ENCODE measurements at regions not wholly inside any gene's neighbourhood (a gene's known extent, or its start where the extent isn't known, plus 50 kb on each side); places are given as distances from the start of the nearest gene placed in this dataset.

DNA sequence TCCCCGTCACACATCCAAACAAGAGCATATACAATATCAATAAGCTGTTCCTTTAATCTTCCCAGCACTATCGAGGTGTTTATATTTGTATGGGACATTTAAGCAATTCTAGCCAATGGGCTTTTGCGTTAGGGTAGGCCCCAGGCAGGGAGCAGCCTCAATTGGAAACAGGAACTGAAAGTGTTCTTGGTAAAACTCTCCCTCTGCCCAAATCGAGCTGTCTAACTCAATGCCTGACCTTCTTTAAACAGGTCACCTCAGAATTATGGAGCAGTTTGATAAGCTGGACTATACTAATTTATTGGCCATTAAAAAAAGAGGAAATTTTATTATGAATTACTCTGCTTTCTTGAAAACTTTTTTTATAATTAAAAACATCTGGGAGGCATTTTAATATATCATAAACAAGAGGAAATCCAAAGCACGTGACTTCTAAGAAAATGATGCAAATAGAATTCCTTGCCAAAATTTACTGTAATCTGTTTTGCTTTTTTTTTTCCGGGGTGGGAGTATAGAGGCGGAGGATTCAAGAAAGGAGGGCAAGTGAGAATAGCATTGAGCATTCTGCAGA, 498.1 kb downstream of the LMO4 start (continued):
- TF ChIP-seq BHLHE40 (IDR thresholded peaks at IDR 0.05; ENCODE audit: borderline replicate concordance in 1 of 2, low read depth in 2 of 2, low read length in 1 of 2) (no peak), CBFB (IDR thresholded peaks at IDR 0.05; ENCODE audit: low read depth) (no peak), NR2C1 (IDR thresholded peaks at IDR 0.05) (no peak), SMARCA5 (IDR thresholded peaks at IDR 0.05) (no peak), IRF4 (IDR thresholded peaks at IDR 0.05; ENCODE audit: low read depth, low read length) (peak; percentile 76; the same call in 1 of the 2 replicates), CBX3 (IDR thresholded peaks at IDR 0.05; ENCODE audit: borderline replicate concordance, low read depth) (no peak)
- TF ChIP-seq, protein P1, sequence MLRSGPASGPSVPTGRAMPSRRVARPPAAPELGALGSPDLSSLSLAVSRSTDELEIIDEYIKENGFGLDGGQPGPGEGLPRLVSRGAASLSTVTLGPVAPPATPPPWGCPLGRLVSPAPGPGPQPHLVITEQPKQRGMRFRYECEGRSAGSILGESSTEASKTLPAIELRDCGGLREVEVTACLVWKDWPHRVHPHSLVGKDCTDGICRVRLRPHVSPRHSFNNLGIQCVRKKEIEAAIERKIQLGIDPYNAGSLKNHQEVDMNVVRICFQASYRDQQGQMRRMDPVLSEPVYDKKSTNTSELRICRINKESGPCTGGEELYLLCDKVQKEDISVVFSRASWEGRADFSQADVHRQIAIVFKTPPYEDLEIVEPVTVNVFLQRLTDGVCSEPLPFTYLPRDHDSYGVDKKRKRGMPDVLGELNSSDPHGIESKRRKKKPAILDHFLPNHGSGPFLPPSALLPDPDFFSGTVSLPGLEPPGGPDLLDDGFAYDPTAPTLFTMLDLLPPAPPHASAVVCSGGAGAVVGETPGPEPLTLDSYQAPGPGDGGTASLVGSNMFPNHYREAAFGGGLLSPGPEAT (IDR thresholded peaks at IDR 0.05; ENCODE audit: low read depth), result 0 out of 2 replicates have a peak, but pooled peaks have one; percentile 11
- TF ChIP-seq, protein P2, sequence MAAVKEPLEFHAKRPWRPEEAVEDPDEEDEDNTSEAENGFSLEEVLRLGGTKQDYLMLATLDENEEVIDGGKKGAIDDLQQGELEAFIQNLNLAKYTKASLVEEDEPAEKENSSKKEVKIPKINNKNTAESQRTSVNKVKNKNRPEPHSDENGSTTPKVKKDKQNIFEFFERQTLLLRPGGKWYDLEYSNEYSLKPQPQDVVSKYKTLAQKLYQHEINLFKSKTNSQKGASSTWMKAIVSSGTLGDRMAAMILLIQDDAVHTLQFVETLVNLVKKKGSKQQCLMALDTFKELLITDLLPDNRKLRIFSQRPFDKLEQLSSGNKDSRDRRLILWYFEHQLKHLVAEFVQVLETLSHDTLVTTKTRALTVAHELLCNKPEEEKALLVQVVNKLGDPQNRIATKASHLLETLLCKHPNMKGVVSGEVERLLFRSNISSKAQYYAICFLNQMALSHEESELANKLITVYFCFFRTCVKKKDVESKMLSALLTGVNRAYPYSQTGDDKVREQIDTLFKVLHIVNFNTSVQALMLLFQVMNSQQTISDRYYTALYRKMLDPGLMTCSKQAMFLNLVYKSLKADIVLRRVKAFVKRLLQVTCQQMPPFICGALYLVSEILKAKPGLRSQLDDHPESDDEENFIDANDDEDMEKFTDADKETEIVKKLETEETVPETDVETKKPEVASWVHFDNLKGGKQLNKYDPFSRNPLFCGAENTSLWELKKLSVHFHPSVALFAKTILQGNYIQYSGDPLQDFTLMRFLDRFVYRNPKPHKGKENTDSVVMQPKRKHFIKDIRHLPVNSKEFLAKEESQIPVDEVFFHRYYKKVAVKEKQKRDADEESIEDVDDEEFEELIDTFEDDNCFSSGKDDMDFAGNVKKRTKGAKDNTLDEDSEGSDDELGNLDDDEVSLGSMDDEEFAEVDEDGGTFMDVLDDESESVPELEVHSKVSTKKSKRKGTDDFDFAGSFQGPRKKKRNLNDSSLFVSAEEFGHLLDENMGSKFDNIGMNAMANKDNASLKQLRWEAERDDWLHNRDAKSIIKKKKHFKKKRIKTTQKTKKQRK (IDR thresholded peaks at IDR 0.05; ENCODE audit: low read depth, low read length), result no peak
- TF ChIP-seq, protein P3, sequence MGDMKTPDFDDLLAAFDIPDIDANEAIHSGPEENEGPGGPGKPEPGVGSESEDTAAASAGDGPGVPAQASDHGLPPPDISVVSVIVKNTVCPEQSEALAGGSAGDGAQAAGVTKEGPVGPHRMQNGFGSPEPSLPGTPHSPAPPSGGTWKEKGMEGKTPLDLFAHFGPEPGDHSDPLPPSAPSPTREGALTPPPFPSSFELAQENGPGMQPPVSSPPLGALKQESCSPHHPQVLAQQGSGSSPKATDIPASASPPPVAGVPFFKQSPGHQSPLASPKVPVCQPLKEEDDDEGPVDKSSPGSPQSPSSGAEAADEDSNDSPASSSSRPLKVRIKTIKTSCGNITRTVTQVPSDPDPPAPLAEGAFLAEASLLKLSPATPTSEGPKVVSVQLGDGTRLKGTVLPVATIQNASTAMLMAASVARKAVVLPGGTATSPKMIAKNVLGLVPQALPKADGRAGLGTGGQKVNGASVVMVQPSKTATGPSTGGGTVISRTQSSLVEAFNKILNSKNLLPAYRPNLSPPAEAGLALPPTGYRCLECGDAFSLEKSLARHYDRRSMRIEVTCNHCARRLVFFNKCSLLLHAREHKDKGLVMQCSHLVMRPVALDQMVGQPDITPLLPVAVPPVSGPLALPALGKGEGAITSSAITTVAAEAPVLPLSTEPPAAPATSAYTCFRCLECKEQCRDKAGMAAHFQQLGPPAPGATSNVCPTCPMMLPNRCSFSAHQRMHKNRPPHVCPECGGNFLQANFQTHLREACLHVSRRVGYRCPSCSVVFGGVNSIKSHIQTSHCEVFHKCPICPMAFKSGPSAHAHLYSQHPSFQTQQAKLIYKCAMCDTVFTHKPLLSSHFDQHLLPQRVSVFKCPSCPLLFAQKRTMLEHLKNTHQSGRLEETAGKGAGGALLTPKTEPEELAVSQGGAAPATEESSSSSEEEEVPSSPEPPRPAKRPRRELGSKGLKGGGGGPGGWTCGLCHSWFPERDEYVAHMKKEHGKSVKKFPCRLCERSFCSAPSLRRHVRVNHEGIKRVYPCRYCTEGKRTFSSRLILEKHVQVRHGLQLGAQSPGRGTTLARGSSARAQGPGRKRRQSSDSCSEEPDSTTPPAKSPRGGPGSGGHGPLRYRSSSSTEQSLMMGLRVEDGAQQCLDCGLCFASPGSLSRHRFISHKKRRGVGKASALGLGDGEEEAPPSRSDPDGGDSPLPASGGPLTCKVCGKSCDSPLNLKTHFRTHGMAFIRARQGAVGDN (IDR thresholded peaks at IDR 0.05), result no peak

All from GM12878 (cell line).